ENCODE measurements at regions not wholly inside any gene's neighbourhood (a gene's known extent, or its start where the extent isn't known, plus 50 kb on each side); places are given as distances from the start of the nearest gene placed in this dataset.

DNA sequence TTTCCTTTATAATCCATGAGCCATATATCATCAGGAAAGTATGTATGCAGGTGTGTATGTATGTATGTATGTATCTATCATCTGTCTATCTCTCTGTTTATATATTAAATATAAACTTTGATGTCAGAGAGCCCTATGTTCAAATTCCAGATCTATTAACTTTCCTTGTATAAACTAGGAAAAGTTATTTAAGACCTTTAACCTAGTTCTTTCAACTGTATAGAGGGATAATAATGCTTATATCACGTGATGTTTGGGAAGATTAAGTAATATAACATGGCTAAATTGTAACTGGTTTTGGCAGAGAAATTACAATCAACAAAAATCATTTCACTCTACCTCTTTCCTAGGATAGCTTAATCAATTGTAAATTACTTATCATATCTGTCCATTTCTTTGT is 628.3 kb upstream of the IGFBP3 start:
- no peak for TF ChIP-seq CTCF (IDR thresholded peaks at IDR 0.05)
- TF ChIP-seq POLR2A (IDR thresholded peaks at IDR 0.05): no peak
